ENCODE measurements at regions not wholly inside any gene's neighbourhood (a gene's known extent, or its start where the extent isn't known, plus 50 kb on each side); places are given as distances from the start of the nearest gene placed in this dataset.

DNA sequence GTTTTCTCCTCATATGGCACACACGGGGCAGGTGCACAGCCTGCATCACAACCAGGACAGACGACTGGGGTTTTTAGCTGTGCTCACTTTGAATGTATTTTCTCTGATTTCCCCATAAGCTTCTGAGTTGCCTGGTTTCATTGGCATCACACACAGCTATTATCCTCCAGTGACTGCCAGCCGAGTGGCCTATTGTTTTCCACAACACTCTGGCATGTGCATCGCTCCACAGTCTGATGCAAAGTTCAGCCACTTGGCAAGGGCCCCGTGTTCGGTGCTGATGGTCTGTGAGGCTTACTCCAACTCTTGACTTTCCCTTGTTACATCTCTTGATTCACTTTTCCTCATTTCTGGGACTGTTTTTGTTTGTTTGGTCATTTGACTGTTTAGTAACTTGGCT is 593.1 kb downstream of the CBLN2 start:
- TF ChIP-seq, protein P1, sequence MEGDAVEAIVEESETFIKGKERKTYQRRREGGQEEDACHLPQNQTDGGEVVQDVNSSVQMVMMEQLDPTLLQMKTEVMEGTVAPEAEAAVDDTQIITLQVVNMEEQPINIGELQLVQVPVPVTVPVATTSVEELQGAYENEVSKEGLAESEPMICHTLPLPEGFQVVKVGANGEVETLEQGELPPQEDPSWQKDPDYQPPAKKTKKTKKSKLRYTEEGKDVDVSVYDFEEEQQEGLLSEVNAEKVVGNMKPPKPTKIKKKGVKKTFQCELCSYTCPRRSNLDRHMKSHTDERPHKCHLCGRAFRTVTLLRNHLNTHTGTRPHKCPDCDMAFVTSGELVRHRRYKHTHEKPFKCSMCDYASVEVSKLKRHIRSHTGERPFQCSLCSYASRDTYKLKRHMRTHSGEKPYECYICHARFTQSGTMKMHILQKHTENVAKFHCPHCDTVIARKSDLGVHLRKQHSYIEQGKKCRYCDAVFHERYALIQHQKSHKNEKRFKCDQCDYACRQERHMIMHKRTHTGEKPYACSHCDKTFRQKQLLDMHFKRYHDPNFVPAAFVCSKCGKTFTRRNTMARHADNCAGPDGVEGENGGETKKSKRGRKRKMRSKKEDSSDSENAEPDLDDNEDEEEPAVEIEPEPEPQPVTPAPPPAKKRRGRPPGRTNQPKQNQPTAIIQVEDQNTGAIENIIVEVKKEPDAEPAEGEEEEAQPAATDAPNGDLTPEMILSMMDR (IDR thresholded peaks at IDR 0.05; ENCODE audit: extremely low read depth, missing control alignments): no peak
- no peak for DNase-seq (ENCODE audit: low spot score)

- TF ChIP-seq, protein P1 (IDR thresholded peaks at IDR 0.05; ENCODE audit: extremely low read depth, missing control alignments): no peak
- no peak for DNase-seq (ENCODE audit: low spot score)
Observed at GRCh38 chr18:71942433-71942832, 601.7 kb downstream of the CBLN2 start.

DNA sequence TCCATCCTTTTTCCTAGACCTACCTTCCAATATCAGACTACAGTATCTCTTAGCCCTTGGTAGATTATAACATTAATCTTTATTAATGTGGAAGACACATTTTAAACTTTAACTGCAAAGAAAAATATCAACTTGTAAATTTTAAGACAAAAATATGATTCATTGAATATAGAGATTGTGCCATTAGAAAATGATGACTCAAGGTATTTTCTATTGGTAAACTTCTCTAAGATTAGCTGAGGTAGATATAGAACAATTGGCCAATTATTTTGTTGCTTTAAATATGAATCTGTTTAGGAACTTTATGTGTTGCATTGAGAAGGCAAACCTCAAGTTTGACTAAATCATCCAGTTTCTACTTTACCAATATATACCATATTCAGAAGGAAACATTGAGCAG is 604.7 kb downstream of the CBLN2 start:
- TF ChIP-seq, protein P1 (IDR thresholded peaks at IDR 0.05; ENCODE audit: extremely low read depth, missing control alignments): no peak
- no peak for DNase-seq (ENCODE audit: low spot score)

GRCh38 chr18:71936744-71937143 is 607.4 kb downstream of the CBLN2 start:
- DNase-seq (ENCODE audit: low spot score): no peak
- TF ChIP-seq, protein P1 (IDR thresholded peaks at IDR 0.05; ENCODE audit: extremely low read depth, missing control alignments): no peak

GRCh38 chr18:71919211-71919610 is 624.9 kb downstream of the CBLN2 start:
- TF ChIP-seq, protein P1 (IDR thresholded peaks at IDR 0.05; ENCODE audit: extremely low read depth, missing control alignments): no peak
- no peak for DNase-seq (ENCODE audit: low spot score)

GRCh38 chr18:71913641-71914040 is 630.5 kb downstream of the CBLN2 start:
- no peak for DNase-seq (ENCODE audit: low spot score)
- TF ChIP-seq, protein P1 (IDR thresholded peaks at IDR 0.05; ENCODE audit: extremely low read depth, missing control alignments): no peak

DNA sequence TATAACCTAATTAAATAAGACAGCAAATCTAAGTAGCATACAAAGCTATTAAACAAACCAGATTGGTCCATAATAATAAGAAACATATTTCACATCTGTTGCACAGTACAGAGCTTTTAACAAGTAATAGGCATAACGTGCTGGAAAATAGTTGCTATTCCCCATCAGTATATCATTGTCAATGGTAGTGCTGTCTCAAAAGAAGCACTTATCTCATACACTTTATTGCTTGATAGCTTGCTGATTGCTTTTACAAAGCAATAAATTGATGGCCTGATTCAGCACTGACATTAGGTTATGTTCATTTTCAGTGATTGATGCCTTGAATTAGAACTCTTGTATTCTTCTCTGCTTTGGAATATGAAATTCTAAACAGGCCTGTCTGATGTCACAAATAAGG is 641.7 kb downstream of the CBLN2 start:
- TF ChIP-seq, protein P1 (IDR thresholded peaks at IDR 0.05; ENCODE audit: extremely low read depth, missing control alignments): no peak
- no peak for DNase-seq (ENCODE audit: low spot score)
